Neural progenitor cell (in vitro differentiated cells): ENCODE measurements at regions not wholly inside any gene's neighbourhood (a gene's known extent, or its start where the extent isn't known, plus 50 kb on each side); places are given as distances from the start of the nearest gene placed in this dataset.

Experiments
- CTCF ChIP-seq: fragments of 200-600 bp; sonication (generic); IDR thresholded peaks from 2 replicates; pipeline ENCODE4 v1.5.1; 2017; ENCODE audit warnings: antibody characterized with exemption, mild to moderate bottlenecking
- EZH2 ChIP-seq: fragments of 200-600 bp; sonication (generic); IDR thresholded peaks from 2 replicates; pipeline ENCODE4 v1.6.1; 2017; ENCODE audit warnings: antibody characterized with exemption, mild to moderate bottlenecking, moderate library complexity
- EZH2phosphoT487 ChIP-seq: fragments of 200-600 bp; sonication (generic); IDR thresholded peaks from 2 replicates; pipeline ENCODE4 v1.6.1; 2017; ENCODE audit warnings: antibody characterized with exemption

- no peak for TF ChIP-seq CTCF
- TF ChIP-seq EZH2: no peak
- TF ChIP-seq EZH2phosphoT487: no peak
These were observed 179.8 kb downstream of the PRR20E start for GRCh38 chr13:57346786-57347185.
